Epidermal melanocyte (primary cell): ENCODE measurements at regions not wholly inside any gene's neighbourhood (a gene's known extent, or its start where the extent isn't known, plus 50 kb on each side); places are given as distances from the start of the nearest gene placed in this dataset.

Experiments
- DNase-seq: peaks from one replicate; pipeline ENCODE4 v3.0.0; 2011; ENCODE audit warnings: low spot score; ENCODE audit not compliant: insufficient read length

GRCh38 chr5:148012801-148013200, 51.0 kb upstream of the SPINK5 start:
- DNase-seq = no peak

GRCh38 chr5:148011398-148012137, 52.2 kb upstream of the SPINK5 start:
- no peak for DNase-seq

- DNase-seq = no peak
These were observed 57.8 kb upstream of the SPINK5 start for GRCh38 chr5:148005788-148006520.

- DNase-seq = no peak
These were observed 60.6 kb upstream of the SPINK5 start for GRCh38 chr5:148003226-148003625.

GRCh38 chr5:148002451-148002850, 61.3 kb upstream of the SPINK5 start:
- DNase-seq = no peak

- DNase-seq = no peak
These were observed 63.7 kb upstream of the SPINK5 start for GRCh38 chr5:148000036-148000435.

- DNase-seq = no peak
These were observed 65.1 kb upstream of the SPINK5 start for GRCh38 chr5:147998704-147999103.

- no peak for DNase-seq
These were observed 66.3 kb upstream of the SPINK5 start for GRCh38 chr5:147997486-147997885.

- DNase-seq = no peak
These were observed 67.4 kb upstream of the SPINK5 start for GRCh38 chr5:147996379-147996778.

GRCh38 chr5:147995846-147996245, 67.9 kb upstream of the SPINK5 start:
- no peak for DNase-seq

GRCh38 chr5:147989994-147990393, 73.8 kb upstream of the SPINK5 start:
- DNase-seq = no peak

GRCh38 chr5:147989239-147989638, 74.5 kb upstream of the SPINK5 start:
- no peak for DNase-seq

- DNase-seq = no peak
These were observed 77.5 kb upstream of the SPINK5 start for GRCh38 chr5:147986134-147986757.

- DNase-seq = no peak
These were observed 78.2 kb upstream of the SPINK5 start for GRCh38 chr5:147985608-147986007.

GRCh38 chr5:147983742-147984141, 77.4 kb upstream of the C5orf46 start:
- DNase-seq = no peak

- DNase-seq = no peak
These were observed 74.7 kb upstream of the C5orf46 start for GRCh38 chr5:147981074-147981473.

- DNase-seq = no peak
These were observed 73.4 kb upstream of the C5orf46 start for GRCh38 chr5:147979761-147980160.

GRCh38 chr5:147972076-147972840, 65.9 kb upstream of the C5orf46 start:
- no peak for DNase-seq

GRCh38 chr5:147971472-147971871, 65.1 kb upstream of the C5orf46 start:
- DNase-seq = no peak

GRCh38 chr5:147968855-147969254, 62.5 kb upstream of the C5orf46 start:
- DNase-seq = no peak

GRCh38 chr5:147966829-147967228, 60.5 kb upstream of the C5orf46 start:
- DNase-seq = peak; percentile 63

GRCh38 chr5:147966326-147966725, 60.0 kb upstream of the C5orf46 start:
- no peak for DNase-seq
